Inflammatory macrophage treated with lipopolysaccharide for 1 hour (primary cell): ENCODE measurements at regions not wholly inside any gene's neighbourhood (a gene's known extent, or its start where the extent isn't known, plus 50 kb on each side); places are given as distances from the start of the nearest gene placed in this dataset.
"Not testable (repeated sequence)": the region's sequence is repeated elsewhere in the genome, so short reads cannot be mapped to it uniquely, and the experiment has no call there.

Experiments used
- DNase-seq, 2 donors: peaks; one replicate each; pipeline ENCODE4 v3.0.0-alpha.2; 2020 to 2022

- DNase-seq = no peak
Observed at GRCh38 chrX:84865113-84865512, 138.6 kb upstream of the APOOL start.

DNA sequence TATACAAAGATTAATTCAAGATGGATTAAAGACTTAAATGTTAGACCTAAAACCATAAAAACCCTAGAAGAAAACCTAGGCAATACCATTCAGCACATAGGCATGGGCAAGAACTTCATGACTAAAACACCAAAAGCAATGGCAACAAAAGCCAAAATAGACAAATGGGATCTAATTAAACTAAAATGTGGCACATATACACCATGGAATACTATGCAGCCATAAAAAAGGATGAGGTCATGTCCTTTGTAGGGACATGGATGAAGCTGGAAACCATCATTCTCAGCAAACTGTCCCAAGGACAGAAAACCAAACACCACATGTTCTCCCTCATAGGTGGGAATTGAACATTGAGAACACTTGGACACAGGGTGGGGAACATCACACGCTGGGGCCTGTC lies 133.4 kb upstream of the APOOL start:
- DNase-seq = not testable (repeated sequence)

DNA sequence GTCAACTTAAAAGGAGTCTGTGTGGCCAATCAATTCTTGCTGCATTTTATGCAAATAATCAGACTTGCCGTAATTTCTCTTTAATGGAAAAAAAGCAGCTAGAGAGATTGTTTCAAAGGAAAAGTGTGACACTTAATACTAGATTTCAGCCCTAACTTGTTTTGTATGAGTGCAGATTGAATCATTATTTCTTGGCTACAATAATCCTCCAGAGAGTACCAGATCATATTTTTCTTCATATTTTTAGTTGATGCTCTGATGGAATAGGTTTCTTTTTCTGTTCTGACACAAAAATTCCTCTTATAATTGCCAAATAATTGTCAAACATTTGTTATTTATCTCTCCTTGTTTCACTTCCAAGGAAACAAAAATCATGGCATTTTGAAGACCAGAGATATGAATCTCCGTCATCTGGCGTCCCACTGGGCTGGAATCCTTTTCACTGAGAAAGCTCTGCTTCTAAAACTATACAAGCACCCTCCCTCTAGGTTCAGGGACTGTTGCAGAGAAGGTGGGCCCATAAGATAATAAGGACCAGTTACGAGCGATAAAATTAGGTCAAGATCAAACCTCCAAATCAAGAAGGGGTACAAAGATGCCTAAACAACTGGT lies 131.4 kb upstream of the APOOL start:
- DNase-seq = not testable (repeated sequence)

- peak; percentile 0 to 7 for DNase-seq
Observed at GRCh38 chrX:84873176-84873575, 130.5 kb upstream of the APOOL start.

DNA sequence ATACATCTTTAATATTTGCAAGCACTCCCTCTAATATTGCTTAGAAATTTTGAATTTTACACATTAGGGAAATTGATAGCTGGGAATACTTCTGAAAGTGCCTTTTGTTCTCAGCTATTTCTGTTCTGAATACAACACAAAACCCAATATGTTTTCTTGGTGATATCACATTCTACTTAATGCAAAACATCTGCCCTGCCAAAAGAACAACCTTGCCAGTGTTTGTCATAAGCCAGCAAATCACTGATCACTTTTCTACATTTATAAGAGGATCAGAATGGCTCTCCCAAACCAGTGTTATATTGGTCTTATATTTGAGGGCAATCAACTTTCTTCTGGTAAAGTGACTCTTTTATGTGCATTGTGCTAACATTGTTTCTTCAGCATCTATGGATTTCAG lies 126.8 kb upstream of the APOOL start:
- no peak for DNase-seq

DNA sequence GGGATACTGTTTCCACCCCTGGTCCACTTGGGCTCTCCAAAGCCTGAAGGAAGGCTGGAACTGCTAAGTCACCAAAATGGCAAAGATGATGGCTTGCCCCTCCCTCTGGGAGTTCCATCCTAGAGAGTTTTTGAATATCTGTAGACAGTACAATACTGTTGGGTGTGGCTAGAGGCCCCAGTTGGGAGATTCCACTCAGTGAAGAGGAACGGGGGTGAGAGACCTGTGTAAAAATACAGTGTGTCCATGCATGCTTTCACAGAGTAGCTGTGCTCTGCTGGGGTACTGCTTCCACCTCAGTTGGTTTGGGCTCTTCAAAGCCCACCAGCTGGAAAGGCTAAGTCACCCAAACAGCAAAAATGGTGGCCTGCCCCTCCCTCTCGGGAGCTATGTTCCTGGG lies 109.8 kb upstream of the APOOL start:
- DNase-seq = no peak

- DNase-seq = peak in 1 of 2 donors; percentile 1
Observed at GRCh38 chrX:84907324-84907968, 96.2 kb upstream of the APOOL start.

DNA sequence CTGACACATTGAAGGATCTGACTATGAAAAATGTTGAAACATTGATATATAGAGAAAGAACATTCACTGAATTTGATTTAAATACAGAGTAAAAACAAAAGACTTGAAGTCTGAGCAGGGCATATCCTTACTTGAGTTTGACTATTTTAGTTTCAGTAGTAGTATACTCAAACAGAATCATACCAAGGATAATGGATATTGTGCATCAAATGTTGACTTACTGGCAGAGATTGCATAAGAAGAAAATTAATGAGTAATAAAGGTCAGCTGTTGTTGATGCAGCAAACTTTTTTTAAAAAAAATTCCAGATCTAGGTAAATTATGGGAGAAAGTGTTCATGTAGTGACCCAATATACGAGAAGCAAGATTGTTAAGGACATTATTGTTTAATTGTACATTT lies 94.5 kb upstream of the APOOL start:
- no peak for DNase-seq

DNA sequence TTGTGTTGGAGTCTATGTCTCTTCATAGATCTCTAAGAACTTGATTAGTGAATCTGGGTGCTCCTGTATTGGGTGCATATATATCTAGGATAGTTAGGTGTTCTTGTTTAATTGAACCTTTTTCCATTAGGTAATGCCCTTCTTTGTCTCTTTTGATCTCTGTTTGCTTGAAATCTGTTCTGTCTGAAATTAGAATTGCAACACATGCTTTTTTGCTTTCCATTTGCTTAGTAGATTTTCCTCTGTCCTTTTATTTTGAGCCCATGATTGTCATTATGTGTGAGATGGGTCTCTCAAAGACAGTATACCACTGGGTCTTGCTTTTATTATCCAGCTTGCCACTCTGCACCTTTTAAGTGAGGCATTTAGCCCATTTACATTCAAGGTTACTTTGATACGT lies 79.1 kb upstream of the APOOL start:
- no peak for DNase-seq

DNA sequence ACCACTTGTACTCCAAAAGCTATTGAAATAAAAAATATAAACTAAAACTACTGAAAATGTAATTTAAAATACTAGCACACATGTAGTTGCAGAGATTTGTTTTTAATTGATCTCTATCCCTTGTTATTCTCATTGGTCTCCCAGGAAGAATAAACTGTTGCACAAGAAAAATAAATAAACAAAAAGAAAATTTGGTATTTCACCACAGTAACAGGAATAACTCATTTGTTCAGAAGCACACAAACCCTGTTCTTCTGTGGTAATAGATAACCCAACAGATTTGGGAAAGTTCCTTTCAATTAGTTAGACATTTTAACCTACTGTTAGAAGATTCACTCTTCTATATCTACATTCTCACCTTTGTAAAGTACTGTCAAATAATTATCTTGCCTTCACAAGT lies 70.9 kb upstream of the APOOL start:
- DNase-seq = no peak

DNA sequence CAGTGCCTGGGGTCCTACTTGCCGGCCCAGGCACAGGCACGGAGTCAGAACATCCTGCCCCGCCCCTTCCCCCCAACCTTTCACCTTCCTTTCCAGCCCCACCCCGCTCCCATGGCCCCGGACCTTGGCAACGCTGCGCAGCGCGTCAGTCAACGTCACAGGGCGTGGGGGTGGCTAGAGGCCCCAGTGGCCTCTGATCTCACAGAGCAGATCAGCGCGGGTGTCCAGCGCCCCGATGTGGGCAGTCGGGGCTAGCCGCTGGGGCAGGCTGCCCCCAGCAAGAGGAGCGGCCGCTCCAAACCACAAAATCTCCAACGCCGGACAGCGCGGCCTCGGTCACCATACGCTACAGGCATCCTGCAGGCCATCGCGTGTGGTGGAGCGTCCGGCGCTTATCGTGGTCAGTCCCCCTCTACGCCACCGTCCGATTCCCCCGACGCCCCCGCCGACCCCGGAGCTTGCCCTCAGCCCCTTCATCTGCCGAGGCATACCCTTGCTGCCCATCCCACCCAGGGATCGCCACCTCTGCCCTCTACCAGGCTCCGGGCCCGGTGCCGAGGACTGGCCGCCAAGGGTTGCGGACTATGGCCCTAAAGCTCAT lies 69.6 kb upstream of the APOOL start:
- no peak for DNase-seq
